Retinal pigment epithelial cell (primary cell): ENCODE measurements at regions not wholly inside any gene's neighbourhood (a gene's known extent, or its start where the extent isn't known, plus 50 kb on each side); places are given as distances from the start of the nearest gene placed in this dataset.

Experiments
- DNase-seq: peaks from one replicate; pipeline ENCODE4 v3.0.0-alpha.2; 2010; ENCODE audit warnings: low read depth
- H3K4me3 ChIP-seq: 2 replicates; pipeline ENCODE4 v1.5.1; 2011; ENCODE audit warnings: mild to moderate bottlenecking, low read length, control low read depth, moderate library complexity
- CTCF ChIP-seq: conservative IDR thresholded peaks from 2 replicates; pipeline ENCODE4 v1.5.1; 2011; ENCODE audit warnings: low read depth, low read length, control low read depth, inconsistent platforms

DNA sequence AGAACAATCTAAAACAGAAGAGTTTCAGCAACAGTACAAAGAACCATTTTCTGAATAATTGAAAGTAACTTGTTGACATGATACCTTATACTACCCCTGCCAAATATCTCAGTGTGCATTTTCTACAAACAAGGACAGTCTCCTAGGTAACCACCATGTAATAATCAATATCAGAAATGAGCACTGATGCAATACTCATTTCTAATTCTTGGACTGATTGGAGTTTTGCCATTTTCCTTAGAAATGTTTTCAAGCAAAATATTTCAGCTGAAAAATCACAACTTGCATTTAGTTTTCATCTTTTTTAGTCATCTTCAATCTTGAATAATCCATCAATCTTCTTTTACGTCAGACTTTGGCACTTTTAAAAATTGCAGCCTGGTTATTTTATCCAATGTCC is 420.2 kb downstream of the CDC14C start:
- no peak overlapping the region for H3K4me3 ChIP-seq
- TF ChIP-seq CTCF: no peak

DNA sequence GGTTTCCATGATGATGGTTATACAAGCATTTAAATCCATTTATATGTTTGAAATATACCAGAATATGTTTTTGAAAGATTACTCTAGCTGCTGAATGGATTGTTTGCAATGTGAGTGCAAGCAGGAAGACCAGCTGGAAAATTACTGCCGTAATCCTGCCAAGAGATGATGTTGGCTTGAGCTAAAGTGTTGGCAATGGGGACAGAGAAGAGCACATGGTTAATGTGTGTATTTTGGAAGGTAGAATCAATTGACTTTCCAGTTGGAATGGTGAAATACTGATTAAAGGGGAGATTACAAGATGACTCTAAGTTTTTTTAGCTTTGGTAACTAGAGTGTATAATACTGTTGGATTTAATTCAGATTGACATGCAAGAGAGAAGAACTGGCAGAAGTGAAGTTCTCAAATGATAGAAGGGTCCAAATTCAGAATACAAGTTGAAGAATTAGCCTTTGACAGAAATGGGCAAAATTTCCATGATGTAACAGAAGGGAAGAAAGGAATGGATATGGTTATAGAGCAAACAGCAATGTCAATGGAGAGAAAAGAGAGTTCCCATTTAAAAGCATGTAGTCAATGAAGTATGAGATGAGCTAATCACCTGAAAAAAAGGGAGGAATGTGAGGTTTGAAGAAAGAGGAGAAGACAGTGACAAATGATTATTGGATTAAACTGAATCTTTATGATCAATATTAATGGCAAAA is 422.0 kb downstream of the CDC14C start:
- no peak overlapping the region for H3K4me3 ChIP-seq
- no peak for TF ChIP-seq CTCF
- DNase-seq: no peak

More for the DNA sequence above, 420.2 kb downstream of the CDC14C start:
- DNase-seq: no peak

DNA sequence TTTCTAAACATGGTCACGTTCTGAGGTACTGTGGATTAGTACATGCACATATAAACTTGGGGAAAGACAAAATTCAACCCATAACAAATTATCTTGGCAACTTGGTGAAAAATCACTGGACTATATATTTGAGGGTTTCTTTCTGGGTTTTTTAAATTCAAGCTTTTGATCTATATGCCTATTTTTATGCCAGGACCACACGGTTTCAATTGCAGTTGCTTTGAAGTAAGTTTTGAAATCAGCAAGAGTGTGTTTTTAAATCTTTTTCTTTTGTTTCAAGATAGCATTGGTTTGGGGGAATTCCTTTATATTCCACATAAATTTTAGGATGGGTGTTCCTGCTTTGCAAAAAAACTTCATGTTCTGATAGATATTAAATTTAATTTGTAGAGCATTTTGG is 406.4 kb upstream of the VWC2 start:
- no peak for TF ChIP-seq CTCF
- no peak for DNase-seq
- no peak overlapping the region for H3K4me3 ChIP-seq

GRCh38 chr7:49371771-49372170 is 401.7 kb upstream of the VWC2 start:
- DNase-seq: no peak
- no peak for TF ChIP-seq CTCF
- no peak overlapping the region for H3K4me3 ChIP-seq

GRCh38 chr7:49376817-49377375 is 396.5 kb upstream of the VWC2 start:
- no peak overlapping the region for H3K4me3 ChIP-seq
- TF ChIP-seq CTCF: no peak
- no peak for DNase-seq

GRCh38 chr7:49386792-49387191 is 386.6 kb upstream of the VWC2 start:
- no peak for TF ChIP-seq CTCF
- no peak overlapping the region for H3K4me3 ChIP-seq
- no peak for DNase-seq

DNA sequence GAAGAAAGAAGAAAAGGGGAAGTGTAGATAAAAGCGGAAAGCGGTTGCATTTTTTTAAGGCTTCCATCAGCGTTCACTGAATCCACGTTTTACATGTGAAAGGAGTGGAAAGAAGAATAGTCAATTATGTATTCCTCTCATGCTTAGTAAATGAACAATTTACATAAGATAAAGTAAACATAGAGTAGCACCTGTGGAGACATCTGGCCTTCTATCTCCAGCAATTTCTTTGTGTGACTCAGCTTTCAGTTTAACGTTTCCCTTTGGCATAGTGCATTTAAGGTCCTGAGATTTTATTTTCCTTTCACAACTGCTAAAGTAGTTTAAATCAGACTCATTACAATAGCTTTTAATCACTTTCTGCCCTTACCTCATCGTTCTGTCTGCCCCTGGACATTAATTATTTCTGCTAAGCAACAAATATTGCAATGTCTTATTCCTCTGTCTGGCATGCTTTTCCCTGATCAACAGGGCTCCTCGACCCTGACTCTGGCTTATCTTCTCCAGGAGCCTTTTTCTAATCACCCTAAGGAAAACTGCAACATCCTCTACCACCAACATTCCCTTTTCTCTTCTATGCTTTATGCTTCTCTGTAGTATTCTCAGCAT is 383.5 kb upstream of the VWC2 start:
- no peak for TF ChIP-seq CTCF
- DNase-seq: no peak
- H3K4me3 ChIP-seq: no peak overlapping the region
